ENCODE measurements at regions not wholly inside any gene's neighbourhood (a gene's known extent, or its start where the extent isn't known, plus 50 kb on each side); places are given as distances from the start of the nearest gene placed in this dataset.

- TF ChIP-seq, protein P1, sequence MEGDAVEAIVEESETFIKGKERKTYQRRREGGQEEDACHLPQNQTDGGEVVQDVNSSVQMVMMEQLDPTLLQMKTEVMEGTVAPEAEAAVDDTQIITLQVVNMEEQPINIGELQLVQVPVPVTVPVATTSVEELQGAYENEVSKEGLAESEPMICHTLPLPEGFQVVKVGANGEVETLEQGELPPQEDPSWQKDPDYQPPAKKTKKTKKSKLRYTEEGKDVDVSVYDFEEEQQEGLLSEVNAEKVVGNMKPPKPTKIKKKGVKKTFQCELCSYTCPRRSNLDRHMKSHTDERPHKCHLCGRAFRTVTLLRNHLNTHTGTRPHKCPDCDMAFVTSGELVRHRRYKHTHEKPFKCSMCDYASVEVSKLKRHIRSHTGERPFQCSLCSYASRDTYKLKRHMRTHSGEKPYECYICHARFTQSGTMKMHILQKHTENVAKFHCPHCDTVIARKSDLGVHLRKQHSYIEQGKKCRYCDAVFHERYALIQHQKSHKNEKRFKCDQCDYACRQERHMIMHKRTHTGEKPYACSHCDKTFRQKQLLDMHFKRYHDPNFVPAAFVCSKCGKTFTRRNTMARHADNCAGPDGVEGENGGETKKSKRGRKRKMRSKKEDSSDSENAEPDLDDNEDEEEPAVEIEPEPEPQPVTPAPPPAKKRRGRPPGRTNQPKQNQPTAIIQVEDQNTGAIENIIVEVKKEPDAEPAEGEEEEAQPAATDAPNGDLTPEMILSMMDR (IDR thresholded peaks at IDR 0.05): no peak
- TF ChIP-seq POLR2A (IDR thresholded peaks at IDR 0.05): no peak
Observed at GRCh38 chr7:52406808-52407207, 628.6 kb upstream of the POM121L12 start.

Data from right lobe of liver (tissue), 4 donors.